Mucosa of descending colon (tissue), 3 donors: ENCODE measurements at regions not wholly inside any gene's neighbourhood (a gene's known extent, or its start where the extent isn't known, plus 50 kb on each side); places are given as distances from the start of the nearest gene placed in this dataset.
A peak's percentile ranks its signal among the peaks of the same experiment; 100 is the strongest.

Experiments used
- ATAC-seq: fragments of 200-7000 bp; cut with Tn5 transposase; one replicate; pipeline ENCODE4 v1.9.1; 2020; ENCODE audit warnings: mild to moderate bottlenecking, moderate library complexity
- DNase-seq, 3 donors: peaks; one replicate each; pipeline ENCODE4 v3.0.0-alpha.2; 2020
- H3K36me3 ChIP-seq: fragments of 200-600 bp; one replicate; pipeline ENCODE4 v1.8.0; 2021; ENCODE audit warnings: low read depth, mild to moderate bottlenecking
- H3K4me1 ChIP-seq: fragments of 200-600 bp; one replicate; pipeline ENCODE4 v1.8.0; 2021; ENCODE audit warnings: low read depth, mild to moderate bottlenecking
- H3K4me3 ChIP-seq: fragments of 200-600 bp; one replicate; pipeline ENCODE4 v1.8.0; 2021; ENCODE audit warnings: mild to moderate bottlenecking
- H3K9me3 ChIP-seq: fragments of 200-600 bp; one replicate; pipeline ENCODE4 v1.8.0; 2021; ENCODE audit warnings: mild to moderate bottlenecking
- intact Hi-C, 2 donors: fragments of 100-400 bp; cut with DNase I in 1 of 2; cut with micrococcal nuclease in 1 of 2; formaldehyde crosslinking; loops; one replicate each; pipeline versions ENCODE4 v1.11.0 to v1.11.1; 2022; cut with DNase I, micrococcal nuclease
- TF ChIP-seq, protein P1 (sequence below): fragments of 200-600 bp; IDR thresholded peaks from one replicate; pipeline ENCODE4 v1.8.0; 2022; ENCODE audit warnings: antibody characterized with exemption, mild to moderate bottlenecking
- donor health status: DM: no; HTN: no; CAD: no; lungs with moderate emphysema.
- donor health status: DM: no; HTN: no; CAD: no.
- donor health status: DM: no; HTN: yes; CAD: no.

DNA sequence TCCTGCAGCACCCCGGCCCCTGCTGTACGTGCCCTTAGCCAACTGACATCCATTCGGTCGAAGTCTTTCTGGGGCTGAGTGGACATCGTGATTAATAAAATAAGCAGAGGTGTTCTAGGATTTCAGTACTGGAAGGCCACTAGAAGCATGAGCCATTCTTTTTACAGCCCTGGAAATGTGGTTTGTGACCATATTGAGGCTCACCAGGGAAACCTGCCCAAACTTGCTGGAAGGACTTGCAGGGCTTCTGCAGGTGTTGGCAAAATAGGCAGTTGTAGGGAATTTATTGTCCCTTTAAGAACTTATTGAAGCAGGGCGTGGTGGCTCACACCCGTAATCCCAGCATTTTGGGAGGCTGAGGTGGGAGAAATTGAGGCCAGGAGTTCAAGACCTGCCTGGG is 80.8 kb downstream of the DOP1B start:
- TF ChIP-seq, protein P1, sequence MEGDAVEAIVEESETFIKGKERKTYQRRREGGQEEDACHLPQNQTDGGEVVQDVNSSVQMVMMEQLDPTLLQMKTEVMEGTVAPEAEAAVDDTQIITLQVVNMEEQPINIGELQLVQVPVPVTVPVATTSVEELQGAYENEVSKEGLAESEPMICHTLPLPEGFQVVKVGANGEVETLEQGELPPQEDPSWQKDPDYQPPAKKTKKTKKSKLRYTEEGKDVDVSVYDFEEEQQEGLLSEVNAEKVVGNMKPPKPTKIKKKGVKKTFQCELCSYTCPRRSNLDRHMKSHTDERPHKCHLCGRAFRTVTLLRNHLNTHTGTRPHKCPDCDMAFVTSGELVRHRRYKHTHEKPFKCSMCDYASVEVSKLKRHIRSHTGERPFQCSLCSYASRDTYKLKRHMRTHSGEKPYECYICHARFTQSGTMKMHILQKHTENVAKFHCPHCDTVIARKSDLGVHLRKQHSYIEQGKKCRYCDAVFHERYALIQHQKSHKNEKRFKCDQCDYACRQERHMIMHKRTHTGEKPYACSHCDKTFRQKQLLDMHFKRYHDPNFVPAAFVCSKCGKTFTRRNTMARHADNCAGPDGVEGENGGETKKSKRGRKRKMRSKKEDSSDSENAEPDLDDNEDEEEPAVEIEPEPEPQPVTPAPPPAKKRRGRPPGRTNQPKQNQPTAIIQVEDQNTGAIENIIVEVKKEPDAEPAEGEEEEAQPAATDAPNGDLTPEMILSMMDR = no peak
- peaks cover 2% of the 10 kb centered on the region for H3K4me1 ChIP-seq
- H3K4me3 ChIP-seq = no peak overlapping the region
- ATAC-seq = no peak
- DNase-seq = no peak
- intact Hi-C loops = no loop called here
- peaks cover 4% of the 10 kb centered on the region for H3K36me3 ChIP-seq
- H3K9me3 ChIP-seq = no peaks in the 10 kb centered on the region

DNA sequence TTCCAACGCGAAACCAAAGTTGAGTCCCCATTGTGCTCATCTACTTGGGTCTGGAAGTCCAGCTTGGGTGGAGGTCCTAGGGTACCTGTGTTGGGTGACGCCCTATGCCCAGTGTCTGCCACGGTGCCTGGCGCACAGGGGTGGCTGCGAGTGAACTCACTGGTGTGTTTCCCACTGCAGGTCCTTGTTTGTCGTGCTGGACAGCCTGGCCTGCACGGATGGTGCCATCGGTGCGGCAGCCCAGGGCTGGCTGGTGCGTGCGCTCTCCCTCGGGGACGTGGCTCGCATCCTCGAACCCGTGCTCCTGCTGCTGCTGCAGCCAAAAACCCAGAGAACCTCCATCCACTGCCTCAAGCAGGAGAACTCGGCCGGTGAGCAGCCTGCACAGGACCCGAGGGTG is 80.4 kb upstream of the MORC3 start:
- intact Hi-C loops = no loop called here
- no peak for DNase-seq

DNA sequence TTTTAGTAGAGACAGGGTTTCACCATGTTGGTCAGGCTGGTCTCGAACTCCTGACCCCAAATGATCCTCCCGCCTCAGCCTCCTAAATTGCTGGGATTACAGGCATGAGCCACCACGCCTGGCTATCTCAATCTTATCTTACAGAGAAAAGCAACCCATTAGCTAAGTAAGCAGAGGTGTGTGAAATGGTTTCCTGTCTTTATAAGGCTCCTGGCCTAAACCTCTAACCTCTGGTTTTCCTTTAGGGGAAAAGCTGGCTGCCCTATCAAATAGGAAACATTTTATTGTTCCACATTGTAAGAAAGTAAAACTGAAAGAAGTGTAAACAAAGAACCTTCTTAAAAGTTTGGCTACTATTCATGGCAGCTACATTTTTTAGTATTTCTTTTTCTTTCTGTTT is 78.3 kb upstream of the MORC3 start:
- Histone ChIP-seq H3K9me3 (no peaks in the 10 kb centered on the region), H3K4me3 (no peak overlapping the region), H3K36me3 (peaks cover 4% of the 10 kb centered on the region), H3K4me1 (peaks cover 8% of the 10 kb centered on the region)
- intact Hi-C loops = no loop called here
- DNase-seq (no peak), ATAC-seq (no peak)
- TF ChIP-seq, protein P1 = no peak

More for the DNA sequence above, 80.4 kb upstream of the MORC3 start:
- Histone ChIP-seq H3K4me3 (no peak overlapping the region), H3K4me1 (no peaks in the 10 kb centered on the region), H3K9me3 (no peaks in the 10 kb centered on the region), H3K36me3 (peaks cover 4% of the 10 kb centered on the region)
- ATAC-seq = no peak
- TF ChIP-seq, protein P1 = no peak

DNA sequence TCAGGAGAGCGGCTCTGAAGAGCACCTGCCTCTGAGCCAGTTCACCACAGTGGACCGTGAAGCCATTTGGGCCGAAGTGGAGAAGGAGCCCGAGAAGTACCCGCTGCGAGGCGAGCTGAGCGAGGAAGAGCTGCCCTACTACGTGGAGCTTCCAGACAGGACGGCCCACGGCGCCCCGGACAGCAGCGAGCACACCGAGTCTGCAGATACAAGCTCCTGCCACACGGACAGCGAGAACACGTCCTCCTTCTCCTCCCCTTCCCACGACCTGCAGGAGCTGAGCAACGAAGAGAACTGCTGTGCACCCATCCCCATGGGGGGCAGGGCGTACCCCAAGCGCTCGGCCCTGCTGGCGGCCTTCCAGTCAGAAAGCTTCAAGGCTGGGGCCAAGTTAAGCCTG is 74.9 kb upstream of the MORC3 start:
- no peak for DNase-seq
- peaks cover 8% of the 10 kb centered on the region for H3K4me1 ChIP-seq
- H3K36me3 ChIP-seq = peaks cover 10% of the 10 kb centered on the region
- H3K4me3 ChIP-seq = no peak overlapping the region
- H3K9me3 ChIP-seq = no peaks in the 10 kb centered on the region
- intact Hi-C loops = no loop called here
- ATAC-seq = no peak
- TF ChIP-seq, protein P1 = no peak

DNA sequence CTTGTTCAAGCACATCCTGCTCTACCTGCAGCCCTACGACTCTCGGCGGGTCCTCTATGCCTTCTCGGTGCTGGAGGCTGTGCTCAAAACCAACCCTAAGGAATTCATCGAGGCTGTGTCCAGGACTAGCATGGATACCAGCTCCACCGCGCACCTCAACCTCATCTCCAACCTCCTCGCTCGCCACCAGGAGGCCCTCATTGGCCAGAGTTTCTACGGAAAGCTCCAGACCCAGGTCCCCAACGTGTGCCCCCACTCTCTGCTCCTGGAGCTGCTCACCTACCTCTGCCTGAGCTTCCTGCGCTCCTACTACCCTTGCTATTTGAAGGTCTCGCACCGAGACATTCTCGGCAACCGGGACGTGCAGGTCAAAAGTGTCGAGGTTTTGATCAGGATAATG is 74.3 kb upstream of the MORC3 start:
- peaks cover 11% of the 10 kb centered on the region for H3K36me3 ChIP-seq
- peaks cover 8% of the 10 kb centered on the region for H3K4me1 ChIP-seq
- intact Hi-C loops = no loop called here
- no peak for ATAC-seq
- H3K4me3 ChIP-seq = no peak overlapping the region
- DNase-seq = no peak
- TF ChIP-seq, protein P1 = no peak
- H3K9me3 ChIP-seq = no peaks in the 10 kb centered on the region

DNA sequence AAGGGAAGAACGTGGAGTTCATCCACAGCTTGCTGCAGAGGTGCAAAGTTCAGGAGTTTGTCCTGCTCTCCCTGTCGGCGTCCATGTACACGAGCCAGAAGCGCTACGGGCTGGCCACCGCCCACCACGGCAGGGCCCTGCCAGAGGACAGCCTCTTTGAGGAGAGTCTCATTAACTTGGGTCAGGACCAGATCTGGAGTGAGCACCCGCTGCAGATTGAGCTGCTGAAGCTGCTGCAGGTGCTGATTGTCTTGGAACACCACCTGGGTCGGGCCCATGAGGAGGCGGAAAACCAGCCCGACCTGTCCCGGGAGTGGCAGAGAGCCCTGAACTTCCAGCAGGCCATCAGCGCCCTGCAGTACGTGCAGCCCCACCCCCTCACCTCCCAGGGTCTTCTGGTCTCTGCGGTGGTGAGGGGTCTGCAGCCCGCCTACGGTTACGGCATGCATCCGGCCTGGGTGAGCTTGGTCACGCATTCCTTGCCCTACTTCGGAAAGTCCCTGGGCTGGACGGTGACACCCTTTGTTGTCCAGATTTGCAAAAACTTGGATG is 73.8 kb upstream of the MORC3 start:
- DNase-seq (peak in 2 of 3 donors; percentile 50 to 65), ATAC-seq (peak; percentile 75)
- peaks cover 10% of the 10 kb centered on the region for H3K36me3 ChIP-seq
- H3K4me3 ChIP-seq = no peak overlapping the region
- peaks cover 8% of the 10 kb centered on the region for H3K4me1 ChIP-seq
- no peaks in the 10 kb centered on the region for H3K9me3 ChIP-seq
- intact Hi-C loops = no loop called here
- TF ChIP-seq, protein P1 = no peak
